ENCODE measurements at regions not wholly inside any gene's neighbourhood (a gene's known extent, or its start where the extent isn't known, plus 50 kb on each side); places are given as distances from the start of the nearest gene placed in this dataset.

DNA sequence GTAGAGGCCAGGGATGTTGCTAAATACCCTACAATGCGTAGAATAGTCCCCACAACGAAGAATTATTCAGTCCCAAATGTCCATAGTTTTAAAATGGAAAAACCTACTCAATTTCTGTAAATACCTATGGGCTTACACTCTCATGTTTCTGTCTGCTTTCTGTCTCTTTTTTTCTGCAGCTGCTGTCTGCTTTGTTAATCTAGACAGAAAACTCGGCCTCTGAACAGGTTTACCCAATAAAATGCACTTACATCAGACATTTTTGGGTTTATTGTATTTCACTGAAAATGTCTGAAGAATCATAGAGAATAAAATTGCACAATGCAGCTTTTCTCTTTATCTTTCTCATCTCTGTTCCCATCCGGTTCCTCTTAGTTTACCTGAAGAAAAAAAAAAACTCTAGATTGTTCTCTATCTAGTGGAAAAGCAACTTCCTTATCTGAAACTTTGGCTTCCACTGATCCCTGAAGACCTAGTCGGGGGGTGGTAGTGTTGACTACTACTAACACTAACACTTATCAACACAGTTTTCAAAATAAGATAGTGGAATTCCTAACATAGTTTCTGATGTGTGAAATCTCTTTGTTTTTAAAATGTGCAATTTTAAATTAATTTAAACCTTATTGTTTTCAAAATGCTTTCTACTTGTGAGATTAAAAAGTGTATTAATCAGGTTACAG, 76.9 kb upstream of the CCDC190 start:
- Mint-ChIP-seq H3K4me1 (peaks cover 10% of the 10 kb centered on the region), H3K4me3 (no peak overlapping the region), H3K27ac (no peak overlapping the region), H3K9me3 (no peaks in the 10 kb centered on the region), H3K27me3 (ENCODE audit: low read depth, poor library complexity) (peaks cover 4% of the 10 kb centered on the region), H3K36me3 (ENCODE audit: low read depth) (no peaks in the 10 kb centered on the region)
- DNase-seq: no peak
- TF ChIP-seq, protein P1, sequence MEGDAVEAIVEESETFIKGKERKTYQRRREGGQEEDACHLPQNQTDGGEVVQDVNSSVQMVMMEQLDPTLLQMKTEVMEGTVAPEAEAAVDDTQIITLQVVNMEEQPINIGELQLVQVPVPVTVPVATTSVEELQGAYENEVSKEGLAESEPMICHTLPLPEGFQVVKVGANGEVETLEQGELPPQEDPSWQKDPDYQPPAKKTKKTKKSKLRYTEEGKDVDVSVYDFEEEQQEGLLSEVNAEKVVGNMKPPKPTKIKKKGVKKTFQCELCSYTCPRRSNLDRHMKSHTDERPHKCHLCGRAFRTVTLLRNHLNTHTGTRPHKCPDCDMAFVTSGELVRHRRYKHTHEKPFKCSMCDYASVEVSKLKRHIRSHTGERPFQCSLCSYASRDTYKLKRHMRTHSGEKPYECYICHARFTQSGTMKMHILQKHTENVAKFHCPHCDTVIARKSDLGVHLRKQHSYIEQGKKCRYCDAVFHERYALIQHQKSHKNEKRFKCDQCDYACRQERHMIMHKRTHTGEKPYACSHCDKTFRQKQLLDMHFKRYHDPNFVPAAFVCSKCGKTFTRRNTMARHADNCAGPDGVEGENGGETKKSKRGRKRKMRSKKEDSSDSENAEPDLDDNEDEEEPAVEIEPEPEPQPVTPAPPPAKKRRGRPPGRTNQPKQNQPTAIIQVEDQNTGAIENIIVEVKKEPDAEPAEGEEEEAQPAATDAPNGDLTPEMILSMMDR (IDR thresholded peaks at IDR 0.05): no peak

- Mint-ChIP-seq H3K4me3 (no peak overlapping the region), H3K36me3 (ENCODE audit: low read depth) (no peaks in the 10 kb centered on the region), H3K9me3 (no peaks in the 10 kb centered on the region), H3K4me1 (peaks cover 29% of the 10 kb centered on the region), H3K27me3 (ENCODE audit: low read depth, poor library complexity) (peaks cover 4% of the 10 kb centered on the region), H3K27ac (no peak overlapping the region)
- no peak for DNase-seq
- TF ChIP-seq, protein P1 (IDR thresholded peaks at IDR 0.05): no peak
These were observed 70.1 kb upstream of the CCDC190 start for GRCh38 chr1:162930976-162931560.

DNA sequence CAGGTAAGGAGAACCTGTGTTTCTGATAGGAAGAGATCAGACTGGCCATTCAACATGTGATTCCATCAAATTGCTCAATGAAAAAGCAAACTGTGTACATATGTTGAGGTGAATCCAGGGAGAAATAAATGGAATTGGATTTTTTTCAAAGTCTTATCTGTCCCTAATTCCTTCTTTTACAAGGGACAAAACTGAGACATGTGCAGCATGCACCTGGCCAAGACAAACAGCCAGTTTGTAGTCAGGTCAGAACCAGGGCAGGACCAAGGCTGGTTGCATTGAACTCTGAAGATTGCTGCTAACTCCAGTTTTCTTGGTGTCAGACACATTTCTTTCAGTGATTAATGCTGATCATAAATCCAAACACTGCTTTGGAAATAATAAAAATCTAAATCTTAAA, 69.6 kb upstream of the CCDC190 start:
- no peak for DNase-seq
- H3K27ac Mint-ChIP-seq: no peak overlapping the region
- TF ChIP-seq, protein P1 (IDR thresholded peaks at IDR 0.05): no peak
- no peaks in the 10 kb centered on the region for H3K9me3 Mint-ChIP-seq
- H3K27me3 Mint-ChIP-seq (ENCODE audit: low read depth, poor library complexity): peaks cover 4% of the 10 kb centered on the region
- H3K4me1 Mint-ChIP-seq: peaks cover 29% of the 10 kb centered on the region
- no peaks in the 10 kb centered on the region for H3K36me3 Mint-ChIP-seq (ENCODE audit: low read depth)
- no peak overlapping the region for H3K4me3 Mint-ChIP-seq

DNA sequence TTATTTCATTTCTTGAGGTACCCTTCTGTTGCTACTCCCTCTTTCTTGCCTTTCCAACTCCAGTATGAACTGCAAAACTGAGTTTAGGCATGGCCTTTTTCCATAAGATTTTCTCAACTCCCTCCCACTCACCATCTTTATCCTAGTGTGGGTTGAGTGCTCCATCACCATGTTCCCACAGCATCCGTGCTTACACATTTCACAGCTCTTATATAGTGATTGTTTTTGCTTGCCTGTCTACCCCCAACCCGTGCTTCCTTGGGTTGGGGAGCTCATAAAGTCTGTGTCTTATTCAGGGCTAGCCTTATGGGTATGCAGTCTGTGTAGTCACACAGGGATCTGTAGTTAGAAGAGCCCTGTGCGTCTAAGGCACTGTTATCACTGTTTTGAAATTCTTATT, 68.2 kb upstream of the CCDC190 start:
- H3K4me1 Mint-ChIP-seq: peaks cover 29% of the 10 kb centered on the region
- H3K9me3 Mint-ChIP-seq: no peaks in the 10 kb centered on the region
- H3K27ac Mint-ChIP-seq: no peak overlapping the region
- TF ChIP-seq, protein P1 (IDR thresholded peaks at IDR 0.05): no peak
- no peaks in the 10 kb centered on the region for H3K36me3 Mint-ChIP-seq (ENCODE audit: low read depth)
- no peak overlapping the region for H3K4me3 Mint-ChIP-seq
- peaks cover 4% of the 10 kb centered on the region for H3K27me3 Mint-ChIP-seq (ENCODE audit: low read depth, poor library complexity)
- no peak for DNase-seq

DNA sequence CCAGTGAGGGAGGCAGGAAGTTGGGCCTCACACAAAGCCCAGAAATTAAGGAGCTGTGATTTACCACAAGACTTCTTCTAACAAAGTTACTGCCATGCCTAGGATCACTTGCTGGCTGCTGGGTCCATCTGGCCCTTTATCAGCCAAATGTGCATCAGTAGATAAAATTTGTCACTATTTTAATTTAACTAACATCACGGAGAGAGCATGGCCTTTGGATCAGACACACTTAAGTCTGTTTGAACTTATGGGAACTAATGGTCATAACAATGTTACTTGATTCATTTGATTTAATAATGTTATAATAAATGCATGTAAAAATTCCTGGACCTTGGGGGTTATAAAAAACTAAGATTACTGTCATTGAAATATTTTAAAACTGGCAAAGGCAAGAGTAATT, 67.2 kb upstream of the CCDC190 start:
- Mint-ChIP-seq H3K27ac (peak overlapping the region; percentile 65), H3K4me1 (peaks cover 33% of the 10 kb centered on the region)

More for the DNA sequence above, 67.2 kb upstream of the CCDC190 start:
- no peaks in the 10 kb centered on the region for H3K36me3 Mint-ChIP-seq (ENCODE audit: low read depth)
- H3K4me3 Mint-ChIP-seq: no peak overlapping the region
- no peaks in the 10 kb centered on the region for H3K9me3 Mint-ChIP-seq
- H3K27me3 Mint-ChIP-seq (ENCODE audit: low read depth, poor library complexity): peaks cover 4% of the 10 kb centered on the region
- DNase-seq: no peak
- TF ChIP-seq, protein P1 (IDR thresholded peaks at IDR 0.05): no peak

Data from nephron progenitor cell (in vitro differentiated cells).